Esophagus muscularis mucosa (tissue), 4 donors: ENCODE measurements at regions not wholly inside any gene's neighbourhood (a gene's known extent, or its start where the extent isn't known, plus 50 kb on each side); places are given as distances from the start of the nearest gene placed in this dataset.

ENCODE experiments used
- CTCF ChIP-seq, 3 experiments: fragments of 200-600 bp in 2 of 3; fragments of 450-650 bp in 1 of 3; sonication (generic) in 2 of 3; IDR thresholded peaks; one replicate each; pipeline ENCODE4 v1.5.1; 2017 to 2019; ENCODE audit warnings: antibody characterized with exemption in 3 of 3, mild to moderate bottlenecking in 2 of 3, moderate library complexity in 1 of 3
- EP300 ChIP-seq: sonication (generic); formaldehyde crosslinking; IDR thresholded peaks from one replicate; pipeline ENCODE4 v1.6.1; 2017; ENCODE audit warnings: antibody characterized with exemption
- POLR2A ChIP-seq: fragments of 450-650 bp; IDR thresholded peaks from one replicate; pipeline ENCODE4 v1.6.1; 2017; ENCODE audit warnings: antibody characterized with exemption, moderate library complexity, mild to moderate bottlenecking, low read depth
- POLR2AphosphoS5 ChIP-seq, 2 donors: sonication (generic); formaldehyde crosslinking; IDR thresholded peaks; one replicate each; pipeline ENCODE4 v1.6.1; 2017; ENCODE audit warnings: antibody characterized with exemption in 2 of 2

GRCh38 chr18:78619854-78620253 is 359.8 kb upstream of the SALL3 start:
- no peak for TF ChIP-seq POLR2AphosphoS5 (IDR thresholded peaks at IDR 0.05)
- TF ChIP-seq CTCF (IDR thresholded peaks at IDR 0.05) = no peak
- TF ChIP-seq POLR2A = no peak
- no peak for TF ChIP-seq EP300
